ENCODE measurements at regions not wholly inside any gene's neighbourhood (a gene's known extent, or its start where the extent isn't known, plus 50 kb on each side); places are given as distances from the start of the nearest gene placed in this dataset.
A peak's percentile ranks its signal among the peaks of the same experiment; 100 is the strongest.

DNA sequence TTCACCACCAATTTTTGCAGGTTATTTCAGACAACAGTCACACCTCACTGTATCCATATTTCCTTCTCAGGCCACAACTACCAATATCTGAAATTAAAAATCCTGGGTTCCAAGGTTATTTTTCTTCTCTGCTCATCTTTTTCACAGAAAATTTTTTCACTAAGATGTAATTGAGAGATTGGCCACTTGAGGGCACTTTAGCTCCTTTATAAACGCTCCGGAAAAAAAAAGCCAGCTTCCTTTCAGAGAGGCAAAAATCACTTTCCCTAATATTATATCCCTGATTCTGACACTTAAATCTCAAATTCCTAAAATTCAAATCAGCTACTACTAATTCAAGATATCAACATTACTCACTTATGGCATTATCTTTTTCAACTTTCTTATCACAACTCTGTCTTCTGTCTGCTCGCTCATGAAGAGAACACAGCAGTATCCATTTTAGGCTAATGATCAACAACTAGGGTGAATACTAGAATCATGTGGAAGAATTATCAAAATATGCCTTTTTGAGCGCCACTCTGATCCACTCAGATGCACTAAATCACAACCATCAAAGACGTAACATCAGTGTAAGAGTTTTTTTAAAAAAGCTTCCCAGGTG, 101.4 kb upstream of the RGS1 start:
- intact Hi-C loops (cut with micrococcal nuclease; ENCODE audit: unreplicated experiment) (loop anchor here (2.0 to 5.0 kb wide), 3 partner anchors 545 to 647 kb away; no protein-coding TSS in a partner anchor), in situ Hi-C loops (cut with MboI) (loop anchor here (5.0 to 25.0 kb wide), 3 partner anchors 328 to 1813 kb away; no protein-coding TSS in a partner anchor)
- FAIRE-seq, result peak; percentile 85
- no peaks in the 10 kb centered on the region for H3K9me3 ChIP-seq (replicated peaks; ENCODE audit: control insufficient read depth, insufficient read depth, low read length)
- no peak overlapping the region for H3K27ac ChIP-seq (ENCODE audit: control insufficient read depth, insufficient read depth)
- H3K36me3 ChIP-seq (ENCODE audit: control insufficient read depth in 2 of 2, insufficient read depth in 2 of 2, low read length in 1 of 2), result no peaks in the 10 kb centered on the region
- ChIA-PET RAD21 (ENCODE audit: unreplicated experiment) (interaction anchor here (0.8 to 4.6 kb wide), 28 partner anchors 15 to 864 kb away, joined by 3 to 174 read pairs (median 4); partner anchors contain the start of gene UCHL5), CTCF (interaction anchor here (0.6 to 7.5 kb wide), 79 partner anchors 10 to 872 kb away, joined by 3 to 211 read pairs (median 4); partner anchors contain the start of gene RGS2), SMC1A (ENCODE audit: uncharacterized antibody, unreplicated experiment) (interaction anchor here (0.6 to 6.9 kb wide), 46 partner anchors 12 to 1066 kb away, joined by 3 to 255 read pairs (median 4); partner anchors contain the start of gene RGS2), POLR2A (interaction anchor here (0.5 to 0.7 kb wide), 2 partner anchors 135 to 224 kb away, joined by 3 to 4 read pairs; no protein-coding TSS in a partner anchor)
- no peak for ATAC-seq
- no peak overlapping the region for H3K4me3 ChIP-seq
- no TSS peak for BruUV-seq (replicated peaks)
- no peaks in the 10 kb centered on the region for H3K79me2 ChIP-seq (ENCODE audit: control insufficient read depth, insufficient read depth, low read length)
- no peaks in the 10 kb centered on the region for H4K20me1 ChIP-seq (ENCODE audit: control insufficient read depth, insufficient read depth)
- H3K4me2 ChIP-seq (ENCODE audit: control insufficient read depth, insufficient read depth), result no peak overlapping the region
- no peak overlapping the region for H3K9ac ChIP-seq (ENCODE audit: control insufficient read depth, insufficient read depth, low read length)
- DNase-seq (ENCODE audit: low read depth, low spot score), result no peak
- WGBS (ENCODE audit: insufficient coverage, insufficient replicate concordance, low lambda C conversion rate, missing lambda C conversion rate), result 28% methylated on average over 5 of the region's 5 CpGs
- no peak overlapping the region for H2AFZ ChIP-seq (ENCODE audit: control insufficient read depth, low read depth, low read length)
- no peaks in the 10 kb centered on the region for H3K4me1 ChIP-seq (ENCODE audit: control insufficient read depth, insufficient read depth, low read length)
- H3K27me3 ChIP-seq (replicated peaks in 1 of 2; ENCODE audit: control insufficient read depth in 2 of 2, insufficient read depth in 2 of 2, low read length in 1 of 2), result peaks cover 0 to 3% of the 10 kb centered on the region in 2 experiments; a peak in 2 of 4 replicates
- TF ChIP-seq SMAD5 (IDR thresholded peaks at IDR 0.05; ENCODE audit: low read depth) (no peak), IRF4 (IDR thresholded peaks at IDR 0.05; ENCODE audit: low read depth, low read length) (no peak), HDAC6 (IDR thresholded peaks at IDR 0.05; ENCODE audit: unreplicated experiment) (no peak), ZBTB33 (IDR thresholded peaks at IDR 0.05) (no peak), ZNF207 (IDR thresholded peaks at IDR 0.05; ENCODE audit: borderline replicate concordance) (no peak), NRF1 (conservative IDR thresholded peaks at IDR 0.05; ENCODE audit: low read depth, low read length) (no peak), ZNF384 (IDR thresholded peaks at IDR 0.05; ENCODE audit: borderline replicate concordance, low read depth, low read length) (peak; percentile 84), GABPA (IDR thresholded peaks at IDR 0.05; ENCODE audit: low read depth) (no peak), BCL11A (IDR thresholded peaks at IDR 0.05; ENCODE audit: low read depth, low read length) (no peak), TCF7 (IDR thresholded peaks at IDR 0.05; ENCODE audit: borderline replicate concordance) (no peak), ASH2L (IDR thresholded peaks at IDR 0.05; ENCODE audit: borderline replicate concordance, low read depth) (no peak), NBN (IDR thresholded peaks at IDR 0.05) (no peak), REST (IDR thresholded peaks at IDR 0.05; ENCODE audit: low read depth, low read length) (no peak)
- TF ChIP-seq, protein P1, sequence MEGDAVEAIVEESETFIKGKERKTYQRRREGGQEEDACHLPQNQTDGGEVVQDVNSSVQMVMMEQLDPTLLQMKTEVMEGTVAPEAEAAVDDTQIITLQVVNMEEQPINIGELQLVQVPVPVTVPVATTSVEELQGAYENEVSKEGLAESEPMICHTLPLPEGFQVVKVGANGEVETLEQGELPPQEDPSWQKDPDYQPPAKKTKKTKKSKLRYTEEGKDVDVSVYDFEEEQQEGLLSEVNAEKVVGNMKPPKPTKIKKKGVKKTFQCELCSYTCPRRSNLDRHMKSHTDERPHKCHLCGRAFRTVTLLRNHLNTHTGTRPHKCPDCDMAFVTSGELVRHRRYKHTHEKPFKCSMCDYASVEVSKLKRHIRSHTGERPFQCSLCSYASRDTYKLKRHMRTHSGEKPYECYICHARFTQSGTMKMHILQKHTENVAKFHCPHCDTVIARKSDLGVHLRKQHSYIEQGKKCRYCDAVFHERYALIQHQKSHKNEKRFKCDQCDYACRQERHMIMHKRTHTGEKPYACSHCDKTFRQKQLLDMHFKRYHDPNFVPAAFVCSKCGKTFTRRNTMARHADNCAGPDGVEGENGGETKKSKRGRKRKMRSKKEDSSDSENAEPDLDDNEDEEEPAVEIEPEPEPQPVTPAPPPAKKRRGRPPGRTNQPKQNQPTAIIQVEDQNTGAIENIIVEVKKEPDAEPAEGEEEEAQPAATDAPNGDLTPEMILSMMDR (IDR thresholded peaks at IDR 0.05 in 2 of 3, conservative IDR thresholded peaks at IDR 0.05 in 1 of 3; ENCODE audit: control insufficient read depth in 2 of 3, extremely low read depth in 1 of 3, insufficient read depth in 1 of 3, low read depth in 3 of 3, low read length in 3 of 3), result peak; percentile 39 to 60 (median 52); a peak in 5 of 6 replicates
- TF ChIP-seq, protein P2, sequence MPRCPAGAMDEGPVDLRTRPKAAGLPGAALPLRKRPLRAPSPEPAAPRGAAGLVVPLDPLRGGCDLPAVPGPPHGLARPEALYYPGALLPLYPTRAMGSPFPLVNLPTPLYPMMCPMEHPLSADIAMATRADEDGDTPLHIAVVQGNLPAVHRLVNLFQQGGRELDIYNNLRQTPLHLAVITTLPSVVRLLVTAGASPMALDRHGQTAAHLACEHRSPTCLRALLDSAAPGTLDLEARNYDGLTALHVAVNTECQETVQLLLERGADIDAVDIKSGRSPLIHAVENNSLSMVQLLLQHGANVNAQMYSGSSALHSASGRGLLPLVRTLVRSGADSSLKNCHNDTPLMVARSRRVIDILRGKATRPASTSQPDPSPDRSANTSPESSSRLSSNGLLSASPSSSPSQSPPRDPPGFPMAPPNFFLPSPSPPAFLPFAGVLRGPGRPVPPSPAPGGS (IDR thresholded peaks at IDR 0.05; ENCODE audit: borderline replicate concordance, insufficient read depth, low read depth, low read length, poor library complexity, severe bottlenecking), result no peak
